ENCODE measurements at regions not wholly inside any gene's neighbourhood (a gene's known extent, or its start where the extent isn't known, plus 50 kb on each side); places are given as distances from the start of the nearest gene placed in this dataset.

DNA sequence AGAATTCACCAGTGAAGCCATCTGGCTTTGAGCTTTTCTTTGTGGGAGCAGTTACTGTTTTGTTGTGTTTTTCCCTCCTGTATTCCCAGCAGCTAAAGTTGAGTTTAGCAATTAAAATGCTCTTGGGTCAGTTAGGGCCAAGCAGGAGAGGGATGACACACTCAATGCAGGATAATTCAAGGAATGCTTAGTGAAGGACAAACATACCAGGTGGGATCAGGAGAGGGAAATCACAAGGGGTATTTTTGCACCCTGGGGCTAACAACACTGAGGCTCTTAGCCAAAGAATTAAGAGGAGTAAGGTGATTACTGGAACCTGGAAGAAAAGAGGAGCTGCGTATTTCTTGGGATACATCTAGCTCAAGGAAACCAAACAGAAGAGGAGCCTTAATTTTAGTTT lies 82.4 kb upstream of the KCND2 start:
- TF ChIP-seq, protein P1, sequence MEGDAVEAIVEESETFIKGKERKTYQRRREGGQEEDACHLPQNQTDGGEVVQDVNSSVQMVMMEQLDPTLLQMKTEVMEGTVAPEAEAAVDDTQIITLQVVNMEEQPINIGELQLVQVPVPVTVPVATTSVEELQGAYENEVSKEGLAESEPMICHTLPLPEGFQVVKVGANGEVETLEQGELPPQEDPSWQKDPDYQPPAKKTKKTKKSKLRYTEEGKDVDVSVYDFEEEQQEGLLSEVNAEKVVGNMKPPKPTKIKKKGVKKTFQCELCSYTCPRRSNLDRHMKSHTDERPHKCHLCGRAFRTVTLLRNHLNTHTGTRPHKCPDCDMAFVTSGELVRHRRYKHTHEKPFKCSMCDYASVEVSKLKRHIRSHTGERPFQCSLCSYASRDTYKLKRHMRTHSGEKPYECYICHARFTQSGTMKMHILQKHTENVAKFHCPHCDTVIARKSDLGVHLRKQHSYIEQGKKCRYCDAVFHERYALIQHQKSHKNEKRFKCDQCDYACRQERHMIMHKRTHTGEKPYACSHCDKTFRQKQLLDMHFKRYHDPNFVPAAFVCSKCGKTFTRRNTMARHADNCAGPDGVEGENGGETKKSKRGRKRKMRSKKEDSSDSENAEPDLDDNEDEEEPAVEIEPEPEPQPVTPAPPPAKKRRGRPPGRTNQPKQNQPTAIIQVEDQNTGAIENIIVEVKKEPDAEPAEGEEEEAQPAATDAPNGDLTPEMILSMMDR (optimal IDR thresholded peaks at IDR 0.05 in 1 of 3, IDR thresholded peaks at IDR 0.05 in 1 of 3, conservative IDR thresholded peaks at IDR 0.05 in 1 of 3; ENCODE audit: extremely low read depth in 1 of 3, insufficient read depth in 2 of 3, low read length in 3 of 3) = no peak
- TF ChIP-seq EZH2 (IDR thresholded peaks at IDR 0.05; ENCODE audit: low read length) = no peak

Measured in keratinocyte (primary cell).